ENCODE measurements at regions not wholly inside any gene's neighbourhood (a gene's known extent, or its start where the extent isn't known, plus 50 kb on each side); places are given as distances from the start of the nearest gene placed in this dataset.

DNA sequence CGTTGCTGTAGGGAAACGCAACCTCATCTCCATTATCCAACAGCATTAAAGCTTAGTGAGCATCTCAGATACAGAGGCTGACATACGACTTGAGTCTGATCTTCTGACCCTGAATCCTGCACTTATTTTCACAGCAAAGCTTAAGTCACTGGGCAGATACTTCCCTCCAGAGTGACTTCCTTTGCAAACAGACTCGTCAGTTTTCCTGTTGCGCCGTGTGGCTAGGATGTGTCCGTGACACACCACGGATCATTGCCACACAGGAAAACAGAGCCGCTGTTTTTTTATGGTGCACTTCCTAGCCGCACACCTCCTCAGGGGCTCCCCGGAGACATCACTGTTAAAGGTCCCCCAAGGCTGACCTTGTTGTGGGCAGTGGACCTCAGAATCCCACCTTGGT lies 94.9 kb upstream of the MKI67 start:
- no peak for TF ChIP-seq POLR2A (IDR thresholded peaks at IDR 0.05)
- TF ChIP-seq, protein P1, sequence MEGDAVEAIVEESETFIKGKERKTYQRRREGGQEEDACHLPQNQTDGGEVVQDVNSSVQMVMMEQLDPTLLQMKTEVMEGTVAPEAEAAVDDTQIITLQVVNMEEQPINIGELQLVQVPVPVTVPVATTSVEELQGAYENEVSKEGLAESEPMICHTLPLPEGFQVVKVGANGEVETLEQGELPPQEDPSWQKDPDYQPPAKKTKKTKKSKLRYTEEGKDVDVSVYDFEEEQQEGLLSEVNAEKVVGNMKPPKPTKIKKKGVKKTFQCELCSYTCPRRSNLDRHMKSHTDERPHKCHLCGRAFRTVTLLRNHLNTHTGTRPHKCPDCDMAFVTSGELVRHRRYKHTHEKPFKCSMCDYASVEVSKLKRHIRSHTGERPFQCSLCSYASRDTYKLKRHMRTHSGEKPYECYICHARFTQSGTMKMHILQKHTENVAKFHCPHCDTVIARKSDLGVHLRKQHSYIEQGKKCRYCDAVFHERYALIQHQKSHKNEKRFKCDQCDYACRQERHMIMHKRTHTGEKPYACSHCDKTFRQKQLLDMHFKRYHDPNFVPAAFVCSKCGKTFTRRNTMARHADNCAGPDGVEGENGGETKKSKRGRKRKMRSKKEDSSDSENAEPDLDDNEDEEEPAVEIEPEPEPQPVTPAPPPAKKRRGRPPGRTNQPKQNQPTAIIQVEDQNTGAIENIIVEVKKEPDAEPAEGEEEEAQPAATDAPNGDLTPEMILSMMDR (IDR thresholded peaks at IDR 0.05) = no peak

Data from uterus (tissue), 2 donors.